Activated T-cell treated with anti-CD3 and anti-CD28 coated beads, Interleukin-2, amount 50 U/mL, for 4 hours (primary cell): ENCODE measurements at regions not wholly inside any gene's neighbourhood (a gene's known extent, or its start where the extent isn't known, plus 50 kb on each side); places are given as distances from the start of the nearest gene placed in this dataset.
"Not testable (repeated sequence)": the region's sequence is repeated elsewhere in the genome, so short reads cannot be mapped to it uniquely, and the experiment has no call there.

Experiments
- ATAC-seq, 2 donors: fragments of 200-7000 bp; cut with Tn5 transposase; one replicate each; pipeline ENCODE4 v1.10.0; 2021
- DNase-seq: peaks from one replicate; pipeline ENCODE4 v3.0.0-alpha.2; 2020
- H3K27me3 Mint-ChIP-seq: one replicate; pipeline ENCODE4 v1.8.0; 2021; ENCODE audit warnings: low read depth, mixed read lengths
- H3K36me3 Mint-ChIP-seq: one replicate; pipeline ENCODE4 v1.8.0; 2022; ENCODE audit warnings: mixed read lengths; ENCODE audit not compliant: insufficient read depth
- H3K4me1 Mint-ChIP-seq: one replicate; pipeline ENCODE4 v1.8.0; 2021; ENCODE audit warnings: low read depth, mixed read lengths
- H3K4me3 Mint-ChIP-seq: one replicate; pipeline ENCODE4 v1.8.0; 2021; ENCODE audit warnings: mild to moderate bottlenecking, moderate library complexity, mixed read lengths
- H3K9me3 Mint-ChIP-seq: one replicate; pipeline ENCODE4 v1.8.0; 2021; ENCODE audit warnings: mixed read lengths

GRCh38 chrX:40530509-40530908, 50.3 kb upstream of the ATP6AP2 start:
- ATAC-seq (no peak), DNase-seq (no peak)
- no peaks in the 10 kb centered on the region for H3K9me3 Mint-ChIP-seq
- H3K27me3 Mint-ChIP-seq = no peaks in the 10 kb centered on the region
- H3K36me3 Mint-ChIP-seq = no peaks in the 10 kb centered on the region
- H3K4me1 Mint-ChIP-seq = no peaks in the 10 kb centered on the region
- H3K4me3 Mint-ChIP-seq = no peak overlapping the region

DNA sequence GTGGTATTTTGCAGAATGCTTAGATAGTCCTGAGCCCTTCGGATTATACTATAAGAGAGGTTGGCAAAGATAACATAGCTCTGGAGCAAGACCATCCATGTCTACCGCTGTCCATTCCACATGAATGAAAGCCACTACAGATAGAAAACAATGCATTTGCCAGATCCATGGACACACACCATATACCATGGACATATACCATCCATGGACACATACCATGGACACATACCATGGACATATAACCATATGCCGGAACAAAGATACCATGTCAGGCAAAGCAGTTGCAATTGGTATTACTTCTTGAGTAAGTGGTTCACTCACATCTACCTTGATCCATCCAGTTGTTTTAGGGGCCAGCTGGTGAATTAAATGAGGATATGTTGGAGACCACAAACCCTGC, 53.2 kb upstream of the ATP6AP2 start:
- H3K4me3 Mint-ChIP-seq = no peak overlapping the region
- H3K27me3 Mint-ChIP-seq = no peaks in the 10 kb centered on the region
- DNase-seq (no peak), ATAC-seq (no peak)
- H3K9me3 Mint-ChIP-seq = no peaks in the 10 kb centered on the region
- no peaks in the 10 kb centered on the region for H3K36me3 Mint-ChIP-seq
- no peaks in the 10 kb centered on the region for H3K4me1 Mint-ChIP-seq

GRCh38 chrX:40526412-40526811, 54.4 kb upstream of the ATP6AP2 start:
- Mint-ChIP-seq H3K4me1 (no peaks in the 10 kb centered on the region), H3K27me3 (no peaks in the 10 kb centered on the region), H3K9me3 (no peaks in the 10 kb centered on the region), H3K4me3 (no peak overlapping the region), H3K36me3 (no peaks in the 10 kb centered on the region)
- DNase-seq (no peak), ATAC-seq (no peak)

- H3K27me3 Mint-ChIP-seq, H3K4me1 Mint-ChIP-seq, ATAC-seq, H3K9me3 Mint-ChIP-seq, H3K36me3 Mint-ChIP-seq, DNase-seq, H3K4me3 Mint-ChIP-seq: not testable (repeated sequence)
These were observed 54.9 kb upstream of the ATP6AP2 start for GRCh38 chrX:40525901-40526300.

GRCh38 chrX:40524423-40524822, 56.3 kb upstream of the ATP6AP2 start:
- H3K4me3 Mint-ChIP-seq = no peak overlapping the region
- no peak for ATAC-seq
- no peaks in the 10 kb centered on the region for H3K9me3 Mint-ChIP-seq
- no peaks in the 10 kb centered on the region for H3K4me1 Mint-ChIP-seq
- DNase-seq = no peak
- no peaks in the 10 kb centered on the region for H3K27me3 Mint-ChIP-seq
- no peaks in the 10 kb centered on the region for H3K36me3 Mint-ChIP-seq

- no peaks in the 10 kb centered on the region for H3K4me1 Mint-ChIP-seq
These were observed 56.9 kb upstream of the ATP6AP2 start for GRCh38 chrX:40523852-40524251.

GRCh38 chrX:40521868-40522450, 58.8 kb upstream of the ATP6AP2 start:
- Mint-ChIP-seq H3K9me3 (no peaks in the 10 kb centered on the region), H3K27me3 (no peaks in the 10 kb centered on the region), H3K4me3 (no peak overlapping the region), H3K36me3 (no peaks in the 10 kb centered on the region), H3K4me1 (no peaks in the 10 kb centered on the region)
- ATAC-seq = no peak
- DNase-seq = no peak

More at GRCh38 chrX:40523852-40524251, 56.9 kb upstream of the ATP6AP2 start:
- Mint-ChIP-seq H3K9me3 (no peaks in the 10 kb centered on the region), H3K36me3 (no peaks in the 10 kb centered on the region), H3K4me3 (no peak overlapping the region), H3K27me3 (no peaks in the 10 kb centered on the region)
- ATAC-seq (no peak), DNase-seq (no peak)

DNA sequence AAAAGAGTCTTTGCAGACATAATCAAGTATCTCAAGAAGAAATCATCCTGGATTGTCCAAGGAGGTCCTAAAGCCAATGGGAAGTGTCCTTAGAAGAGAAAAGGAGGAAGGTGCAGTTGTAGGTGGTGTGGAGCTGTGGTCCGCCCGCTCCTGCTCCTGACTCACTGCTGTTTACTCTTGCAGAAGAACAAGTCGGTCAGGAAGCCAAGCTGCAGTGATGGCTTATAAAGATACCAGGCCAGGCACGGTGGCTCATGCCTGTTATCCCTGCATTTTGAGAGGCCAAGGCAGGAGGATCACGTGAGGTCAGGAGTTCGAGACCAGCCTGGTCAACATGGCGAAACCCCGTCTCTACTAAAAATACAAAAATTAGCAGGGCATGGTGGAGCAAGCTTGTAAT, 66.4 kb upstream of the ATP6AP2 start:
- Mint-ChIP-seq H3K36me3 (no peaks in the 10 kb centered on the region), H3K4me3 (no peak overlapping the region), H3K9me3 (no peaks in the 10 kb centered on the region), H3K4me1 (no peaks in the 10 kb centered on the region), H3K27me3 (no peaks in the 10 kb centered on the region)
- ATAC-seq (no peak), DNase-seq (no peak)

- no peaks in the 10 kb centered on the region for H3K4me1 Mint-ChIP-seq
- no peak overlapping the region for H3K4me3 Mint-ChIP-seq
- no peaks in the 10 kb centered on the region for H3K9me3 Mint-ChIP-seq
- peaks cover 1% of the 10 kb centered on the region for H3K27me3 Mint-ChIP-seq
- no peak for DNase-seq
- no peaks in the 10 kb centered on the region for H3K36me3 Mint-ChIP-seq
- ATAC-seq = no peak
These were observed 66.9 kb upstream of the ATP6AP2 start for GRCh38 chrX:40513835-40514234.

GRCh38 chrX:40513012-40513411, 67.8 kb upstream of the ATP6AP2 start:
- H3K4me3 Mint-ChIP-seq = no peak overlapping the region
- peaks cover 2% of the 10 kb centered on the region for H3K27me3 Mint-ChIP-seq
- no peaks in the 10 kb centered on the region for H3K36me3 Mint-ChIP-seq
- H3K4me1 Mint-ChIP-seq = no peaks in the 10 kb centered on the region
- ATAC-seq (no peak), DNase-seq (no peak)
- H3K9me3 Mint-ChIP-seq = no peaks in the 10 kb centered on the region

- peaks cover 2% of the 10 kb centered on the region for H3K27me3 Mint-ChIP-seq
- H3K4me3 Mint-ChIP-seq = no peak overlapping the region
- ATAC-seq (no peak), DNase-seq (no peak)
- no peaks in the 10 kb centered on the region for H3K4me1 Mint-ChIP-seq
- no peaks in the 10 kb centered on the region for H3K36me3 Mint-ChIP-seq
- H3K9me3 Mint-ChIP-seq = no peaks in the 10 kb centered on the region
These were observed 69.5 kb upstream of the ATP6AP2 start for GRCh38 chrX:40511258-40511657.

GRCh38 chrX:40508560-40508959, 72.2 kb upstream of the ATP6AP2 start:
- H3K36me3 Mint-ChIP-seq = no peaks in the 10 kb centered on the region
- ATAC-seq (no peak), DNase-seq (no peak)
- no peaks in the 10 kb centered on the region for H3K4me1 Mint-ChIP-seq
- no peak overlapping the region for H3K4me3 Mint-ChIP-seq
- no peaks in the 10 kb centered on the region for H3K9me3 Mint-ChIP-seq
- peaks cover 2% of the 10 kb centered on the region for H3K27me3 Mint-ChIP-seq

DNA sequence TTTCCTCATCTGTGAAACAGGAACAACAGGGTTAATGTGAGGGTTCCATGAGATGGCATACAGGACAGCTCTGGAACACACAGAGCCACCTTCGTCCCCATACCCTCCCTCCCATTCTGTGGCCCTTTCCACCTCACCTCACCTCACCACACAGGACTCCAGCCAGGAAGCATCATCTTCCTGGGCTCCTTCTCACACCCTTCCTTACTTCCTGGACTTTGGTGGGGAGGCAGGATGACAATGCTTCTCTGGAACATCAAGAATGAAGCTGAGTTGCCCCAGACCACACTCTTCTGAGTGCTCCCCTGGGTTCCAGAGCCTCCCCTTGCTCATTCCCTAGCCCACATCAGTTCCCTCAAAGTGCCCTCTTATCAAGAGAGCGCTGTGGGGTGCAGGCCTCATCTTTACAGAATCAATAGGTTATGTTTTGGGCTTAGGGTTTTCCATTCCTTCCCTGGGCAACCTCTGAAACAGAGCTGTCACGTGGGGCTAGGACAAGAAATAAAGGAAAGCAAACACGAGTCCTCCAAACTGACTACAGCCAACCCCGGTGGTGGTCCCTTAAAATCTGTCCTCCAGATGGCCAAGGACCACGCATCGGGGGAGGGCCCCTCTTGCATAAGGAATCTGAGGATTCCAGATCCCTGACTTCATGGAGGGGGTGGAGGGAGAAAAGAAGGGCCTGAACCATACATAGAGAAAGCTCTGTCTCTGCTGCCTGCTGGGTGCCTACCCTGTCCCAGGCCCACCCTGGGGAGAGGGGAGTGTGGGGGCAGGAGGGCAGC, 74.4 kb upstream of the ATP6AP2 start:
- ATAC-seq (no peak), DNase-seq (no peak)
- H3K9me3 Mint-ChIP-seq = no peaks in the 10 kb centered on the region
- peaks cover 2% of the 10 kb centered on the region for H3K27me3 Mint-ChIP-seq
- H3K4me1 Mint-ChIP-seq = no peaks in the 10 kb centered on the region
- no peaks in the 10 kb centered on the region for H3K36me3 Mint-ChIP-seq
- no peak overlapping the region for H3K4me3 Mint-ChIP-seq

- Mint-ChIP-seq H3K36me3 (no peaks in the 10 kb centered on the region), H3K4me3 (no peak overlapping the region), H3K27me3 (peaks cover 2% of the 10 kb centered on the region)
These were observed 75.8 kb upstream of the ATP6AP2 start for GRCh38 chrX:40504801-40505605.

DNA sequence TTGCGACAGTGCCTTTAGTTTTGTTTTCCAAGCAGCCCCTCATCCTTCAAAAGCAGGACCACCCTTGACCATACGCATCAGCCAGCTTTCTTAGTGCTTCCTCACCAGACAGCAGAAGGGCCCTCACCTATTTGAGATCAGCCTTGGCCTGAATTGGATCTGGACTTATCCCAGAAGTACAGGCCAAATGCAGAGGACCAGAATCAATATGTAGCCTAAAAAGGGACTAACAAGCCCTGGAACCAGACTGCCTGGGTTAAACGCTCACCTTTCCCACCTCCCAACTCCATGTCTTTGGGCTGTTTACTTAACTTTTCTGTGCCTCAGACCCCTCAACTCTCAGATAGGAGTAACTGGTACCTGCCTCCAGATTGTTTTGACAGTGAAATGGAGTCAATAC, 77.7 kb upstream of the ATP6AP2 start:
- no peaks in the 10 kb centered on the region for H3K4me1 Mint-ChIP-seq
- ATAC-seq = no peak
- H3K4me3 Mint-ChIP-seq = no peak overlapping the region
- H3K36me3 Mint-ChIP-seq = no peaks in the 10 kb centered on the region
- DNase-seq = no peak
- H3K9me3 Mint-ChIP-seq = no peaks in the 10 kb centered on the region
- H3K27me3 Mint-ChIP-seq = no peaks in the 10 kb centered on the region

More at GRCh38 chrX:40504801-40505605, 75.8 kb upstream of the ATP6AP2 start:
- no peak for ATAC-seq
- DNase-seq = no peak
- Mint-ChIP-seq H3K9me3 (no peaks in the 10 kb centered on the region), H3K4me1 (no peaks in the 10 kb centered on the region)
